Calu3 (cell line): ENCODE measurements at regions not wholly inside any gene's neighbourhood (a gene's known extent, or its start where the extent isn't known, plus 50 kb on each side); places are given as distances from the start of the nearest gene placed in this dataset.

Source experiments
- BruUV-seq: library from RNA; stranded (reverse); fragments of 400-500 nt; replicated peaks from 2 replicates; lab custom pipeline; 2021; lab: Mats Ljungman, UMichigan
- CTCF ChIA-PET: fragments of 300-600 bp; sonication (Branson Sonifier 250); formaldehyde crosslinking; loops from one replicate; lab custom pipeline; 2022; ENCODE audit warnings: antibody characterized with exemption; lab: Charles Lee
- DNase-seq: peaks from one replicate; pipeline ENCODE4 v3.0.0; 2022
- H3K27ac Mint-ChIP-seq: one replicate; pipeline ENCODE4 v1.8.0; 2022; ENCODE audit warnings: mixed read lengths; ENCODE audit not compliant: unreplicated experiment
- H3K27me3 Mint-ChIP-seq: one replicate; pipeline ENCODE4 v1.8.0; 2022; ENCODE audit warnings: mixed read lengths; ENCODE audit not compliant: unreplicated experiment
- H3K36me3 Mint-ChIP-seq: one replicate; pipeline ENCODE4 v1.8.0; 2022; ENCODE audit warnings: mild to moderate bottlenecking, moderate library complexity, mixed read lengths; ENCODE audit not compliant: insufficient read depth, unreplicated experiment
- H3K4me1 Mint-ChIP-seq: one replicate; pipeline ENCODE4 v1.8.0; 2022; ENCODE audit warnings: mild to moderate bottlenecking, low read depth, mixed read lengths; ENCODE audit not compliant: unreplicated experiment
- H3K4me3 Mint-ChIP-seq: one replicate; pipeline ENCODE4 v1.8.0; 2022; ENCODE audit warnings: mild to moderate bottlenecking, low read depth, moderate library complexity, mixed read lengths; ENCODE audit not compliant: unreplicated experiment
- H3K9me3 Mint-ChIP-seq: one replicate; pipeline ENCODE4 v1.8.0; 2022; ENCODE audit warnings: low read depth, mixed read lengths; ENCODE audit not compliant: unreplicated experiment
- intact Hi-C: fragments of 100-400 bp; cut with micrococcal nuclease; formaldehyde crosslinking; loops from one replicate; pipeline ENCODE4 v1.10.0; 2022; ENCODE audit not compliant: unreplicated experiment
- TF ChIP-seq, protein P1 (sequence below): fragments of 200-600 bp; IDR thresholded peaks from one replicate; pipeline ENCODE4 v1.8.0; 2022; ENCODE audit warnings: antibody characterized with exemption; ENCODE audit not compliant: unreplicated experiment

DNA sequence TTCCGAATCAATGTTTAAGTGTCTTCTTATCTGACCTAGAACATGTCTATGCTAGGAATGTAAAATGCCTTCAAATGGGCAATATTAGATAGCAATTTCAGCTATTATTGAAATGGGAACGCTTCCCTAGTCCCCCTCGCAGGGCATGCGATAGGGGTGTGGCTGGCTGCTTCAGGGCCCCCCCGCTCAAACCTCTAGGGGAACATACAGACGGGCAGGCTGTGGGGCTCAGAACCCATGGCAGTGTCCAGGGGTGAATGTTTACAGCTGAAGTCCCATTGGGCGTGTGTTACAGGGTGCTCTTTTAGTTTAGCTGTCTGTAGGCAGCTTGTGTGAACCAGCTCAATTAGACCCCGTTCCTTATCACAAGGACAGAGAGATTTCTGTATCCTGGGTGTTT, 315.9 kb downstream of the DSEL start:
- intact Hi-C loops = loop anchor here (1.0 to 5.0 kb wide), 3 partner anchors 96 to 638 kb away; no protein-coding TSS in a partner anchor
- H3K4me3 Mint-ChIP-seq = no peak overlapping the region

DNA sequence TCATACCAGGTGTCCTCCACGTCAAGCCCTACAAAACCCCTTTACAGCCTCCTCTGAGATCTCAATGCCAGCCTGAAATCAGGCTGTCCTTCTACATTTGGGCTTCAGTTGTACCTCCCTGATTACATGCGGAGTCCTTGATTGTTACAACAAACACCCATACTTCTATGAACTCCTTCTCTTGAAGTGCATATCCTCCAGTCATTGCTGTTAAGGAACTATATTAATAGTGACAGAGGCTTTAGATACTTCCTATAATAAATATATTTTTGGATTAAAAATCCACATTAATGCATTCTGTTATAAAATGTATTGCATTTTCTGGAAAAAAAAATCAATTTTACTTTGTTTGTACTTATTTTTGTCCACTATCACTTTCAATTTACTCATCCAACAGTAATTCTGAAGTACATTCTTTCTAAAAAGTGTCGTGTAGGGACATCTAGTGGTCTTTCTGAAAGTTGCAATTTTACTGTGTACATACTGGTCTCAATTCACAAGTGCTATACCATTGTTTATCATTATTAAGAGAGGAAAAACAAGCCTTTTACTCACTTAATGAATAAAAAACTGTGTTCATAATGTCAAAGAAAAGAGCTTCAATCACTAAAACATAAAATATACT, 316.4 kb downstream of the DSEL start:
- no peak overlapping the region for H3K4me3 Mint-ChIP-seq
- no peaks in the 10 kb centered on the region for H3K4me1 Mint-ChIP-seq
- TF ChIP-seq, protein P1, sequence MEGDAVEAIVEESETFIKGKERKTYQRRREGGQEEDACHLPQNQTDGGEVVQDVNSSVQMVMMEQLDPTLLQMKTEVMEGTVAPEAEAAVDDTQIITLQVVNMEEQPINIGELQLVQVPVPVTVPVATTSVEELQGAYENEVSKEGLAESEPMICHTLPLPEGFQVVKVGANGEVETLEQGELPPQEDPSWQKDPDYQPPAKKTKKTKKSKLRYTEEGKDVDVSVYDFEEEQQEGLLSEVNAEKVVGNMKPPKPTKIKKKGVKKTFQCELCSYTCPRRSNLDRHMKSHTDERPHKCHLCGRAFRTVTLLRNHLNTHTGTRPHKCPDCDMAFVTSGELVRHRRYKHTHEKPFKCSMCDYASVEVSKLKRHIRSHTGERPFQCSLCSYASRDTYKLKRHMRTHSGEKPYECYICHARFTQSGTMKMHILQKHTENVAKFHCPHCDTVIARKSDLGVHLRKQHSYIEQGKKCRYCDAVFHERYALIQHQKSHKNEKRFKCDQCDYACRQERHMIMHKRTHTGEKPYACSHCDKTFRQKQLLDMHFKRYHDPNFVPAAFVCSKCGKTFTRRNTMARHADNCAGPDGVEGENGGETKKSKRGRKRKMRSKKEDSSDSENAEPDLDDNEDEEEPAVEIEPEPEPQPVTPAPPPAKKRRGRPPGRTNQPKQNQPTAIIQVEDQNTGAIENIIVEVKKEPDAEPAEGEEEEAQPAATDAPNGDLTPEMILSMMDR = no peak
- CTCF ChIA-PET = no interaction called here
- BruUV-seq = no TSS peak
- no peaks in the 10 kb centered on the region for H3K9me3 Mint-ChIP-seq
- intact Hi-C loops = loop anchor here (1.0 to 5.0 kb wide), 4 partner anchors 96 to 638 kb away; no protein-coding TSS in a partner anchor
- H3K27ac Mint-ChIP-seq = no peak overlapping the region
- no peaks in the 10 kb centered on the region for H3K36me3 Mint-ChIP-seq
- DNase-seq = peak; percentile 13
- no peaks in the 10 kb centered on the region for H3K27me3 Mint-ChIP-seq

More for the DNA sequence above, 315.9 kb downstream of the DSEL start:
- H3K9me3 Mint-ChIP-seq = no peaks in the 10 kb centered on the region
- CTCF ChIA-PET = no interaction called here
- DNase-seq = no peak
- H3K4me1 Mint-ChIP-seq = no peaks in the 10 kb centered on the region
- H3K36me3 Mint-ChIP-seq = no peaks in the 10 kb centered on the region
- TF ChIP-seq, protein P1 = no peak
- no peaks in the 10 kb centered on the region for H3K27me3 Mint-ChIP-seq
- BruUV-seq = no TSS peak
- H3K27ac Mint-ChIP-seq = no peak overlapping the region

DNA sequence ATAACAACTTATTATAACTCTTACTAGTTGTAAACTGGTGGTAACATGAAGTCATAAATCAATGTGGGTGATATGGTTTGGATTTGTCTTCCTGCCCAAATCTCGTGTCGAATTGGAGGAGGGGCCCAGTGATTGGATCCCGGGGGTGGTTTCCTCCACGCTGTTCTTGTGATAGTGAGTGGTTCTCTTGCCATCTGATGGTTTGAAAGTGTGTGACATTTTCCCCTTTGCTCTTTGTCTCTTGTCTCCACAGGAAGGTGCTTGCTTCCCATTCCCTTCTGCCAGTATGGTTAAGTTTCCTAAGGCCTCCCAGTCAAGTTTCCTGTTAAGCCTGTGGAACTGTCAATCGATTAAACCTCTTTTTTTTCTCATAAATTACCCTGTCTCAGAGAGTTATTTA, 321.6 kb downstream of the DSEL start:
- intact Hi-C loops = loop anchor here (5.0 kb wide), 1 partner anchor 323 kb away; no protein-coding TSS in a partner anchor
- H3K4me1 Mint-ChIP-seq = no peaks in the 10 kb centered on the region
- no peak overlapping the region for H3K27ac Mint-ChIP-seq
- H3K36me3 Mint-ChIP-seq = no peaks in the 10 kb centered on the region
- no peaks in the 10 kb centered on the region for H3K27me3 Mint-ChIP-seq
- H3K9me3 Mint-ChIP-seq = no peaks in the 10 kb centered on the region
- TF ChIP-seq, protein P1 = no peak
- CTCF ChIA-PET = no interaction called here
- no peak overlapping the region for H3K4me3 Mint-ChIP-seq
- no peak for DNase-seq
- BruUV-seq = no TSS peak

DNA sequence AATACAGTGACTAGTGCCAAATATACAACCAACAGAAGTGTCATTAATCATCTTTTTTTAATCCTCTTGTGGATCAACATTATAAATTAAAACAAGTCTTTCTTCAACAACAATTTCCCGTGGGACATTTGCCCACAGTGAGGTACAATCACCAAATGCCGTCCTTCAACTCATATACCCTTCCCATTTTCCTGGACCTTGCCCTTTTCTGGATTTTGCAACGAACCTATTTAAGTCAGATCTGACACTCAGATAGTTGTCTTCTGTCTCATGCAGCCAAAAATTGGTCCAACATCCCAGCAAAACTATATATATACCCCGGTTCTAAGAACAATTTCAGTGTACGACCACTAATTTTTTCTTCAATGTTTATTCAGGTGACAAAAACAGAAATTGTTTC, 324.0 kb downstream of the DSEL start:
- BruUV-seq = no TSS peak
- intact Hi-C loops = no loop called here
- H3K9me3 Mint-ChIP-seq = no peaks in the 10 kb centered on the region
- H3K4me1 Mint-ChIP-seq = no peaks in the 10 kb centered on the region
- no peak for DNase-seq
- H3K4me3 Mint-ChIP-seq = no peak overlapping the region
- no peaks in the 10 kb centered on the region for H3K36me3 Mint-ChIP-seq
- TF ChIP-seq, protein P1 = no peak
- H3K27me3 Mint-ChIP-seq = no peaks in the 10 kb centered on the region
- CTCF ChIA-PET = no interaction called here
- H3K27ac Mint-ChIP-seq = no peak overlapping the region
